GM19025 (cell line): ENCODE measurements at regions not wholly inside any gene's neighbourhood (a gene's known extent, or its start where the extent isn't known, plus 50 kb on each side); places are given as distances from the start of the nearest gene placed in this dataset.

Experiments
- ATAC-seq: cut with Tn5 transposase; IDR thresholded peaks from one replicate; pipeline ENCODE4 v1.9.1; 2021; ENCODE audit warnings: mild to moderate bottlenecking, low read depth, moderate library complexity; ENCODE audit not compliant: unreplicated experiment

GRCh38 chr6:51562198-51562597 is 525.2 kb downstream of the PKHD1 start:
- ATAC-seq: peak; percentile 79
